T-helper 1 cell treated with Interleukin-12 subunit alpha and Interleukin-12 subunit beta and Interleukin-4 antibody, amounts not matched to agents 30 μg/mL and 1 μg/mL, for 36 hours (primary cell): ENCODE measurements at regions not wholly inside any gene's neighbourhood (a gene's known extent, or its start where the extent isn't known, plus 50 kb on each side); places are given as distances from the start of the nearest gene placed in this dataset.
"Not testable (repeated sequence)": the region's sequence is repeated elsewhere in the genome, so short reads cannot be mapped to it uniquely, and the experiment has no call there.

ENCODE experiments used
- H3K27ac Mint-ChIP-seq: one replicate; pipeline ENCODE4 v1.8.0; 2021; ENCODE audit warnings: mild to moderate bottlenecking, mixed read lengths
- H3K27me3 Mint-ChIP-seq: one replicate; pipeline ENCODE4 v1.8.0; 2021; ENCODE audit warnings: low read depth, mixed read lengths
- H3K36me3 Mint-ChIP-seq: one replicate; pipeline ENCODE4 v1.8.0; 2021; ENCODE audit warnings: low read depth, mixed read lengths
- H3K4me1 Mint-ChIP-seq: one replicate; pipeline ENCODE4 v1.8.0; 2021; ENCODE audit warnings: low read depth, mixed read lengths
- H3K4me3 Mint-ChIP-seq: one replicate; pipeline ENCODE4 v1.8.0; 2021; ENCODE audit warnings: mild to moderate bottlenecking, moderate library complexity, mixed read lengths
- H3K9me3 Mint-ChIP-seq: one replicate; pipeline ENCODE4 v1.8.0; 2021; ENCODE audit warnings: mixed read lengths

GRCh38 chr16:7278636-7279035 lies 54.0 kb upstream of the RBFOX1 start:
- no peak overlapping the region for H3K27ac Mint-ChIP-seq
- no peaks in the 10 kb centered on the region for H3K36me3 Mint-ChIP-seq
- H3K4me3 Mint-ChIP-seq = no peak overlapping the region
- peaks cover 30% of the 10 kb centered on the region for H3K9me3 Mint-ChIP-seq
- H3K4me1 Mint-ChIP-seq = no peaks in the 10 kb centered on the region
- no peaks in the 10 kb centered on the region for H3K27me3 Mint-ChIP-seq

- Mint-ChIP-seq H3K9me3 (peaks cover 26% of the 10 kb centered on the region), H3K4me1 (no peaks in the 10 kb centered on the region), H3K27me3 (no peaks in the 10 kb centered on the region), H3K27ac (no peak overlapping the region), H3K36me3 (no peaks in the 10 kb centered on the region), H3K4me3 (no peak overlapping the region)
These were observed 60.0 kb upstream of the RBFOX1 start for GRCh38 chr16:7272567-7273158.

- Mint-ChIP-seq H3K27ac (no peak overlapping the region), H3K9me3 (peaks cover 26% of the 10 kb centered on the region), H3K27me3 (no peaks in the 10 kb centered on the region), H3K4me3 (no peak overlapping the region), H3K4me1 (no peaks in the 10 kb centered on the region), H3K36me3 (no peaks in the 10 kb centered on the region)
These were observed 61.2 kb upstream of the RBFOX1 start for GRCh38 chr16:7271486-7271885.

DNA sequence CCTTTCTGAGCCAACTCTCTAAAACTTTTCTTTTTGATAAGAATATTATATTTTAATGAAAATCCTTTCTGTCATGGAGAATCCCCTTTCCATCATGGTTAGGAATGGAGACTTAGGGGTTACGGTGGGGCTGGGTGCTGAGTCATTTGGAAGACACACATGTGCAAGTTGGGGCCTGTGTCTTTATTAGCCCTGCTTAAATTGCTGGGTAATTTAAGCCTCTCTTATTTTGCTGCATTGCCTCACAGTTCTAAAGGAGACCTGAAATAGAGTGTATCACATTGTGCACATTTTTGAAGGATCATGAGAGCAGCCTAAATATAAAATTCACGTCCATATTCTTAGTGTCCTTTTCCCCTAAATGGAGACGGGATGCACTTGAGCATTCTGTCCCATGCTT lies 61.8 kb upstream of the RBFOX1 start:
- Mint-ChIP-seq H3K27ac (no peak overlapping the region), H3K4me3 (no peak overlapping the region), H3K4me1 (no peaks in the 10 kb centered on the region), H3K9me3 (peaks cover 30% of the 10 kb centered on the region), H3K36me3 (no peaks in the 10 kb centered on the region), H3K27me3 (no peaks in the 10 kb centered on the region)

DNA sequence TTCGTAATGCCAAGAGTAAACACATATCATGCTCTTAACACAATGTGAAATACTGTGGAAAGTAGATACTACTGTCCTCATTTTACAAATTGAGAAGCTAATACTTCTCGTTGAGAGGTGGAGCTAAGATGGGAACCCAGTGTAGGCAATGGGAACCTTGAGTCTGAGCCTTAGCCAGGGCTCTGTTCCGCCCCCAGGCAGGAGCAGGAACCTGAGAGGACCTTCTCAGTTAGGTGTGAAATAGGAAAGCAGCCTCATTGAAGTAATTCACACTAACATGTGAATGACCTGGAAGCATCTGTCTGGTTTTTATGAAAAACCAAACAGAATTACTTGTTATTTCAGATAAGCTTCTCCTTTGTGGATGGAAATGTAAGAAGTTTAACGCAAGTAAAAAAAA lies 62.6 kb upstream of the RBFOX1 start:
- Mint-ChIP-seq H3K36me3 (peaks cover 1% of the 10 kb centered on the region), H3K27ac (no peak overlapping the region), H3K27me3 (no peaks in the 10 kb centered on the region)

DNA sequence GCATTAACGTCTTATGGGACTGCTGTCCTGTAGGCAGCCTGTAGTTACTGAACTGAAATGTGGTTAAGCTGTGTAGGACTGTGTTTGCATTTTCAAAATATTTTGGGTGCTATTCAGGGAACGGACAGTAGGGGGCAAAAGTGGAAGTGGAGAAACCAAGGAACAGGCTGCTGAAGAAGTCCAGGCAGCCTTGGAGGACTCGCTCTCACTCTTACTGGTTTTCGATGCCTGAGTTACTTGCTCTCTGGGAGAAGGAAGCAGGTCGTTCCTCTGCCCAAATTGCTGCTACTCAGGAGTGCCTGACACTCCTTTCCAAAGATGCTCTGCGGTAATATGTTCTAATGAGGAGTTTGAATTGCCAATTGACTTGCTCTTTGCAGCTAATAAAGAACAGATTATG lies 64.5 kb upstream of the RBFOX1 start:
- Mint-ChIP-seq H3K4me3 (no peak overlapping the region), H3K27me3 (no peaks in the 10 kb centered on the region), H3K9me3 (peaks cover 23% of the 10 kb centered on the region), H3K36me3 (peaks cover 2% of the 10 kb centered on the region), H3K27ac (no peak overlapping the region), H3K4me1 (no peaks in the 10 kb centered on the region)

More for the DNA sequence above, 62.6 kb upstream of the RBFOX1 start:
- H3K4me1 Mint-ChIP-seq = no peaks in the 10 kb centered on the region
- H3K9me3 Mint-ChIP-seq = peaks cover 32% of the 10 kb centered on the region
- no peak overlapping the region for H3K4me3 Mint-ChIP-seq

DNA sequence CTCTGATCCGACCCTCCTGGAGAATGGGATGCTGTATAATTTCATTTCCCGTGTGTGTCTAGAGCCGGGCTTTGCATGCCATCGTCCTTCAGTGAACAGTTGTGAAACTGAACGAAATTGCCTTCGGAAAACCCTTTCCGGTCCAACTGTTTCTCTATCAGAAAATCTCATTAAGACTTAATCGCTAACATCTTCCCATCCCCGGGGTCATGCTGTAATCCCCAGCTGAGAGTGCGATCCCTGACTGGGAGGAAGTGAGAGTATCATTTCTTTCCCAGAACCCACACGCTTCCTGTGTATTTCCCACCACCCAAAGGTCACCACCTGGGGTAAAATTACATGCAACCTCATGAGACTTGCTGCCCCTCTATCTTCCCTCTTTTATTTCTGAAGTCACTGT lies 75.6 kb upstream of the RBFOX1 start:
- Mint-ChIP-seq H3K9me3 (peaks cover 17% of the 10 kb centered on the region), H3K27me3 (no peaks in the 10 kb centered on the region), H3K4me3 (no peak overlapping the region), H3K36me3 (no peaks in the 10 kb centered on the region), H3K4me1 (no peaks in the 10 kb centered on the region), H3K27ac (no peak overlapping the region)

DNA sequence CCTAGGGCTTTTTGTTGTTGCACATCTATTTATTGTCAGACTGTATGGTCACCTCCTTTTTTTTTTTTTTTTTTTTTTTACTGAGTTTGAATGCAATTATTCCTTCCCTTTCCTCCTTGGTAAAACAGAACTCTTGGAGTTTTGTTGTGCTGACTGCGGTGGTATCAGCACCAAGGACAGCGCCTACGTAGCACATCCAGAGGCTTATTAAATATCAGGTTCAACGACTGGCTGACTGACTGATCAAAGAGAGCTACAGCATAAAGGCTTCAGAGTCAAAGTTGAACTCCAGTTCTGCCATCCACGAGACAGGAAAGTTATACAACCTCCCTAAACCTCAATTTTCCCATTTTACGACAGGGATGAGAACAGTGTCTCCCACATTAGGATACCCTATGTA lies 86.1 kb upstream of the RBFOX1 start:
- H3K27ac Mint-ChIP-seq = no peak overlapping the region
- no peaks in the 10 kb centered on the region for H3K4me1 Mint-ChIP-seq
- H3K4me3 Mint-ChIP-seq = no peak overlapping the region
- no peaks in the 10 kb centered on the region for H3K36me3 Mint-ChIP-seq
- H3K9me3 Mint-ChIP-seq = peaks cover 19% of the 10 kb centered on the region
- H3K27me3 Mint-ChIP-seq = no peaks in the 10 kb centered on the region

- Mint-ChIP-seq H3K27ac (no peak overlapping the region), H3K36me3 (no peaks in the 10 kb centered on the region), H3K4me3 (no peak overlapping the region), H3K27me3 (no peaks in the 10 kb centered on the region), H3K9me3 (peaks cover 10% of the 10 kb centered on the region), H3K4me1 (no peaks in the 10 kb centered on the region)
These were observed 93.1 kb upstream of the RBFOX1 start for GRCh38 chr16:7239547-7239946.

- Mint-ChIP-seq H3K9me3 (peaks cover 20% of the 10 kb centered on the region), H3K4me3 (no peak overlapping the region)
These were observed 95.7 kb upstream of the RBFOX1 start for GRCh38 chr16:7236824-7237410.

DNA sequence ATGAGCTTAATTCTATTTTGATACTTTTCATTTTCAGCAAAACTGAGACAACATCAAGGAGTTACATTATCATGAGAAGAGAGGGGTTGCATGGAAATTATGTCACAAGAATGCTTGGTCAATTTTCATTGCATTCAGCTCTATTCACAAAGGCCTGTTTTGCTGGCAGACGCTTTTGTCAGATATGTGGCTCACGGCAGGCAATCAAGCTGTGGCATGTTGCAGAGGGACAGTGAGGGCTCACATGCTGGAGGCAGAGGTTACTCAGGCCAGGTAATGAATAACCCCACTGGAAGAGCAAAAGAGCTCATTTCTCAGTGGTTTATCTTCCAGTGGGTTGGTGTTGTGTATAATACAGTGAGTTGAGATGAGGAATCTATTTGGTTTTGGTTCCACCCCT lies 98.7 kb upstream of the RBFOX1 start:
- Mint-ChIP-seq H3K4me1 (no peaks in the 10 kb centered on the region), H3K27ac (no peak overlapping the region), H3K27me3 (no peaks in the 10 kb centered on the region), H3K4me3 (no peak overlapping the region), H3K36me3 (no peaks in the 10 kb centered on the region), H3K9me3 (peaks cover 27% of the 10 kb centered on the region)

More at GRCh38 chr16:7236824-7237410, 95.7 kb upstream of the RBFOX1 start:
- Mint-ChIP-seq H3K4me1 (no peaks in the 10 kb centered on the region), H3K27me3 (no peaks in the 10 kb centered on the region), H3K27ac (no peak overlapping the region), H3K36me3 (no peaks in the 10 kb centered on the region)

DNA sequence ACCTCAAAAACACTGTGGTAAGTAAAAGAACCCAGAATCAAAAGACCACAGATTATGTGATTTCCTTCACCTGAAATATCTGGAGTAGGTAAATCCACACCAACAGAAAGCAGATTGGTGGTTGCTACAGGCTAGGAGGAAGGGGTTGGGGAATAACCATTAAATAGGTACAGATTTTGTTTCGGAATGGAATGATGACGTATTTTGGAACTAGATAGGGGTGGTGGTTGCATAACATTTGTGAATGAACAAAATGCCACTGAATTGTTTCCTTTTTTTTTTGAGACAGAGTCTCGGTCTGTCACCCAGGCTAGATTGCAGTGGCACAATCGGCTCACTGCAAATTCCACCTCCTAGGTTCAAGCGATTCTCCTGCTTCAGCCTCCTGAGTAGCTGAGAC lies 100.9 kb upstream of the RBFOX1 start:
- Mint-ChIP-seq H3K4me1 (no peaks in the 10 kb centered on the region), H3K27ac (no peak overlapping the region), H3K36me3 (no peaks in the 10 kb centered on the region), H3K27me3 (no peaks in the 10 kb centered on the region), H3K4me3 (no peak overlapping the region), H3K9me3 (peaks cover 33% of the 10 kb centered on the region)

DNA sequence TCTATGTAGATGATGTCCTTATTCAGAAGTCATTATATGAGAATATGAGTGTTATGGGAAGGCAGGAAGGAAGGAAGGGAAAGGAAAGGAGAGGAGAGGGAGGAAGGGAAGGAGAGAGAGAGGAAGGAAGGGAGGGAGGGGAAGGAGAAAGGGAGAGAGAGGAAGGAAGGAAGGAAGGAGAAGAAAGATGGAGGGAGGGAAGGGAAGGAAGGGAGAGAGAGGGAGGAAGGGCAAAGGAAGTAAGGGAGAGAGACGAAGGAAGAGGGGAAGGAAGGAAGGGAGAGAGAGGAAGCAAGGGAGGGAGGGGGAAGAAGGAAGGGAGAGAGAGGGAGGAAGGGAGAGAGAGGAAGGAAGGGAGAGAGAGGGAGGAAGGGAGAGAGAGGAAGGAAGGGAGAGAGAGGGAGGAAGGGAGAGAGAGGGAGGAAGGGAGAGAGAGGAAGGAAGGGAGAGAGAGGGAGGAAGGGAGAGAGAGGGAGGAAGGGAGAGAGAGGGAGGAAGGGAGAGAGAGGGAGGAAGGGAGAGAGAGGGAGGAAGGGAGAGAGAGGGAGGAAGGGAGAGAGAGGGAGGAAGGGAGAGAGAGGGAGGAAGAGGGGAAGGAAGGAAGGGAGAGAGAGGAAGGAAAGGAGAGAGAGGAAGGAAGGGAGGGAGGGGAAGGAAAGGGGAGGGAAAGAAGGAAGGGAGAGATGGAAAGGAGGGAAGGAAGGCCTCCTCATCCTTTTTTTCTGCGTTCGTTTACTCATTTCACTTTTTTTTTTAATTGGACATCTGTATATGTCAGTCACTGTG lies 103.0 kb upstream of the RBFOX1 start:
- H3K27ac Mint-ChIP-seq, H3K4me3 Mint-ChIP-seq, H3K4me1 Mint-ChIP-seq, H3K36me3 Mint-ChIP-seq, H3K27me3 Mint-ChIP-seq: not testable (repeated sequence)
- peaks cover 33% of the 10 kb centered on the region for H3K9me3 Mint-ChIP-seq

DNA sequence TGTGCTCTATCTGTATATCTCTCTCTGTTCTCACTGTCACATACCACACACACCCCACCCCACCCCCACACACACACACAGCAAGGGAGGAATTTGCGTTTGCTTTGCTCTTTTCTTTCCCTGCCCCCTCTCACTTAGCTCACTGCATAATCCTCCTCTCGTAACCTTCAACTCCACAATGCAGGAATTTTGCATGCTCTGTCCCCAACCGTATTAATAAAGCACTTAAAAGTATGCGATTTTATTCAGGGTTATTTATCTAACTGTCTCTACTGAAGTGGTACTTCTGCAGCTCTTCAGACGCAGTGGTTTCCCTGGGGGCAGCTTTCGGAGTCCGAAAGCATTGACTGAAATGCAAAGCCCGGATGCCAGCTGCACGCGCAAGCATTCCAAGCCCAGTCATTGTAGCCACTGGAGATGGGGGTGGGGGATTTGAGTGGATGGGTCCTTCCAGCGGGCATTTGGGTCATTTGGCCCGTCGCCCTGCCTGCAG lies 105.4 kb upstream of the RBFOX1 start:
- H3K4me3 Mint-ChIP-seq = no peak overlapping the region
- H3K27ac Mint-ChIP-seq = no peak overlapping the region
- H3K36me3 Mint-ChIP-seq = no peaks in the 10 kb centered on the region
- no peaks in the 10 kb centered on the region for H3K27me3 Mint-ChIP-seq
- no peaks in the 10 kb centered on the region for H3K4me1 Mint-ChIP-seq
- peaks cover 30% of the 10 kb centered on the region for H3K9me3 Mint-ChIP-seq

- Mint-ChIP-seq H3K4me3 (no peak overlapping the region), H3K36me3 (no peaks in the 10 kb centered on the region), H3K27ac (no peak overlapping the region), H3K27me3 (no peaks in the 10 kb centered on the region), H3K4me1 (no peaks in the 10 kb centered on the region), H3K9me3 (peaks cover 51% of the 10 kb centered on the region)
These were observed 111.5 kb upstream of the RBFOX1 start for GRCh38 chr16:7221157-7221556.
